GM12872 (cell line): ENCODE measurements at regions not wholly inside any gene's neighbourhood (a gene's known extent, or its start where the extent isn't known, plus 50 kb on each side); places are given as distances from the start of the nearest gene placed in this dataset.

Source experiments
- TF ChIP-seq, protein P1 (sequence below): IDR thresholded peaks from 3 replicates; pipeline ENCODE4 v1.5.1; 2011; ENCODE audit warnings: low read depth, mild to moderate bottlenecking, low read length, moderate library complexity; ENCODE audit not compliant: insufficient read depth

DNA sequence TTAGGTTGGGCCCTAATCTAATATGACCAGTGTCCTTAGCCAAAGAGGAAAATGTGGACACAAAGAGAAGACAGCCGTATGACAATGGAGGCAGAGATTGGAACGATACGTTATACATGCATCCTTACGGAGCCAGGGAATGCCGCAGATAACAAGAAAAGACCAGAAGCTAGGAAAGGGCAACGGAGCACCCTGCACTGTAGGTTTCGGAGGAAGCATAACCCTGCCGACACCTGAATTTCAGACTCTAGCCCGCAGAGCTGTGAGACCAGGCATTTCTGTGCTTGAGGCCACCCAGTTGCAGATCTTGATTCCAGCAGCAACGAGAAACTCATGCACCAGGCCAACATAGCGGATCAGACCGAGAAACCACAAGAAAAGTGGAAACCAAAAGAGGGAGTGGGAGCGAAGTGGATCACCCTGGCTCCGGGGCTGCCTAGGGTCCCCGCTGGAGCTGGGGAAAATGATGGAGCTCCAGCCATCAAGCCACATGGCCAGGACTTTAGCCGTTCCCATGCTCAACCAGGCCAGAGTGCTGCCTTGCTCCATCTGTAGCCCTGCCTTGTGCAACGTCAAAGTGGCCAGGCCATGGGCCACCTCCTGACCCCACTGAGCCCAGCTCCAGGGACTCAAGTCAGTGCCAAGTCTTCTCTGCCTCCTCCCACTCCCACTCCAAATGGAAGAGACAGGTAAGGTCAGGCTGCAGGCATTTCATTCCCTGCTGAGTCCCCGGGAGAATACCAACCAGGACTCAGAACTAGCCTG lies 51.7 kb upstream of the RPL38 start:
- TF ChIP-seq, protein P1, sequence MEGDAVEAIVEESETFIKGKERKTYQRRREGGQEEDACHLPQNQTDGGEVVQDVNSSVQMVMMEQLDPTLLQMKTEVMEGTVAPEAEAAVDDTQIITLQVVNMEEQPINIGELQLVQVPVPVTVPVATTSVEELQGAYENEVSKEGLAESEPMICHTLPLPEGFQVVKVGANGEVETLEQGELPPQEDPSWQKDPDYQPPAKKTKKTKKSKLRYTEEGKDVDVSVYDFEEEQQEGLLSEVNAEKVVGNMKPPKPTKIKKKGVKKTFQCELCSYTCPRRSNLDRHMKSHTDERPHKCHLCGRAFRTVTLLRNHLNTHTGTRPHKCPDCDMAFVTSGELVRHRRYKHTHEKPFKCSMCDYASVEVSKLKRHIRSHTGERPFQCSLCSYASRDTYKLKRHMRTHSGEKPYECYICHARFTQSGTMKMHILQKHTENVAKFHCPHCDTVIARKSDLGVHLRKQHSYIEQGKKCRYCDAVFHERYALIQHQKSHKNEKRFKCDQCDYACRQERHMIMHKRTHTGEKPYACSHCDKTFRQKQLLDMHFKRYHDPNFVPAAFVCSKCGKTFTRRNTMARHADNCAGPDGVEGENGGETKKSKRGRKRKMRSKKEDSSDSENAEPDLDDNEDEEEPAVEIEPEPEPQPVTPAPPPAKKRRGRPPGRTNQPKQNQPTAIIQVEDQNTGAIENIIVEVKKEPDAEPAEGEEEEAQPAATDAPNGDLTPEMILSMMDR = no peak

DNA sequence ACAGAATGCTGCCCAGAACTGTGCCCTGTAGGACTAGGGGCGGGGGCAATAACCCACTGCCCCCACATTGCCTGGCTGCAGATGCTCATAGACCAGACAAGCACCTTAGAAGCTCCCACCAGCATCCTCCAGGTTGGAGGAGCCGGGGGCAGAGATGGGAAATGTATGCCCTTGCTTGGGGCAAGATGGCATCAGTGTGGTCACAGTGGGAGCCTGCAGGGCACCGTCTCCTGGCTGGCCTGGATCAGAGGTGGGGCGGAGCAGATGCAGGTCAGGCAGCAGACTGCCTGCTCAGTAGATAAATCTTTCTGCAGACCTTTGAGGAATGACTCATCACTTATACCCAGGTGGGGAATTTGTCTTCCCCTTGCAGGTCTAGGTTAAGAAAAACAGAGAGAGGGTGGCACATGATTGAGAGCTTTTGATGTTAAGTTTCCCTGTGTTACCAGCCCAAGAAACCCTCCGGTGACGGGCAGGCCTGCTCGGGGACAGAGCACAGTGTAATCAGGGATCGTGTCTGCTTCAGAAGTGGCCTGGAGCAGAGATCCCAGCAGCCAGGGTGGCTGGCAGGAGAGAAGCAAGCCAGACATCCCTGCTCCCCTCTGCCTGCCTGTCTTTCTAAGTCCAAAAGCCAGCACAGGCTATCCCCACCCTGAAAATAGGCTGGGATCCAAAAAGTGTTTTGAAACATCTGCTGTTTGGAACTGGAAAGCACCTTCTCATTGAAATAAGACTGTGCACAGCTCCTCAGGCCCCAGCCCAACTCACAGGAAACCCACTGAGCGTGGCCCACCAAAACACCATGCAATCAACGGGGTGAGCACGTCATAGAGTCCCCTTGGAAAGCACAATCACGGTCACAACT lies 50.7 kb upstream of the RPL38 start:
- TF ChIP-seq, protein P1 = no peak

DNA sequence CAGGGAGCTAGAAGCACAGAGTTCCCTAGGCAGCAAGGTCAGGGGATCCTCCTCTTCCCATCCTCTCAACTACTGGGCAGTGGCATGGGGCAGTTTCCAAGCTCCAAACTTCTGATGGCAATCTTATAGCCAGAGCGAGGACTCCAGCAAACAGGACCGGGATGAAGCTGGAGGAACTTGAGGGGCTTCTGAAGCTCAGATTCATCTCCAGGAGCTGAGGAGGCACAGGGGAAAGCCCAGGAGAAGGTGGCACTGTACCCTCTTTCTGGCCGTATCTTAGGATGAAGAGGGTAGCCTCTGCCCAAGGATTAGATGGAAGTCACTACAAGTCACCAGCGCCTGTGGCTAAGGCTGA lies 50.0 kb upstream of the RPL38 start:
- TF ChIP-seq, protein P1 = no peak
